ENCODE measurements at regions not wholly inside any gene's neighbourhood (a gene's known extent, or its start where the extent isn't known, plus 50 kb on each side); places are given as distances from the start of the nearest gene placed in this dataset.

DNA sequence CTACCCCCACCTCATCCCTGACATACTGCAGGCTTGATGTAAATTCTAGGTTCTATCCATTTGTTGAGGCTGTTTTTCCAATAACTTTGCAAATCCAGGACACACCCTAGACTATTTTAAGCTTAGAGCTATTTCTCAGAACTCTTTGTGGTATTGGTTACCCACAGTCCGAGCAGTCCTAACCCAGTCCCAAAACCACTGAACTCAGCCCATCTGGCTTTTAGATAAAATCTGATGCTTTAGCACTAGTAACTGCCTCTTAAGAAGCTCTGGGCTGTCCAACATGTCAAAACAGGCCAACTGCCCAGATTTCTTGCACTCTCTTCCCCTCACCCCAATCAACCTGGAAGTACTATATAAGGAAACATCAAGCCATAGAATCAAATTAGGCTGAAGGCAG is 344.4 kb upstream of the CADM1 start:
- TF ChIP-seq CTCF (IDR thresholded peaks at IDR 0.05) (no peak), POLR2A (IDR thresholded peaks at IDR 0.05) (no peak)

Measured in prostate gland (tissue), 2 donors.